ENCODE measurements at regions not wholly inside any gene's neighbourhood (a gene's known extent, or its start where the extent isn't known, plus 50 kb on each side); places are given as distances from the start of the nearest gene placed in this dataset.

DNA sequence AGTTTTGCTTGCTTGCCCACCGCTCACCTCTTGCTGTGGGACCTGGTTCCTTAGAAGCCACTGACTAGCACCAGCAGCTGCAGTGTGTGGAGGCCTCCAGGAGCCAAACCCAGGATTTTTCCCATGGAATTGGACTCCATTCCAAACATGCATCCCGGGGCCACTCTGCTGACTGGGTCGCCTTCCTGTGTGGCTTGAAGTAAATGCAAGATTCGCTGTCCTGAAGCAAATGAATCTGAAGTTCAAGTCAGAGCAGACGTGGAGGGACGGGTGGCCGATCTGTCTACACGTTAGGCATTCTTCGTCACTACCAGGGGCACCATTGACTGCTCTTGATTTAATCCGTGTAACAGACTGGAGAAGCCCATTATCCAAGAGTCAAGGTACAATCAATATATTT lies 109.0 kb downstream of the SHOX start:
- TF ChIP-seq, protein P1, sequence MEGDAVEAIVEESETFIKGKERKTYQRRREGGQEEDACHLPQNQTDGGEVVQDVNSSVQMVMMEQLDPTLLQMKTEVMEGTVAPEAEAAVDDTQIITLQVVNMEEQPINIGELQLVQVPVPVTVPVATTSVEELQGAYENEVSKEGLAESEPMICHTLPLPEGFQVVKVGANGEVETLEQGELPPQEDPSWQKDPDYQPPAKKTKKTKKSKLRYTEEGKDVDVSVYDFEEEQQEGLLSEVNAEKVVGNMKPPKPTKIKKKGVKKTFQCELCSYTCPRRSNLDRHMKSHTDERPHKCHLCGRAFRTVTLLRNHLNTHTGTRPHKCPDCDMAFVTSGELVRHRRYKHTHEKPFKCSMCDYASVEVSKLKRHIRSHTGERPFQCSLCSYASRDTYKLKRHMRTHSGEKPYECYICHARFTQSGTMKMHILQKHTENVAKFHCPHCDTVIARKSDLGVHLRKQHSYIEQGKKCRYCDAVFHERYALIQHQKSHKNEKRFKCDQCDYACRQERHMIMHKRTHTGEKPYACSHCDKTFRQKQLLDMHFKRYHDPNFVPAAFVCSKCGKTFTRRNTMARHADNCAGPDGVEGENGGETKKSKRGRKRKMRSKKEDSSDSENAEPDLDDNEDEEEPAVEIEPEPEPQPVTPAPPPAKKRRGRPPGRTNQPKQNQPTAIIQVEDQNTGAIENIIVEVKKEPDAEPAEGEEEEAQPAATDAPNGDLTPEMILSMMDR (IDR thresholded peaks at IDR 0.05): no peak
- no peak for TF ChIP-seq POLR2A (IDR thresholded peaks at IDR 0.05)

Measured in adrenal gland (tissue), 5 donors.